ENCODE measurements at regions not wholly inside any gene's neighbourhood (a gene's known extent, or its start where the extent isn't known, plus 50 kb on each side); places are given as distances from the start of the nearest gene placed in this dataset.
A peak's percentile ranks its signal among the peaks of the same experiment; 100 is the strongest.
"Not testable (repeated sequence)": the region's sequence is repeated elsewhere in the genome, so short reads cannot be mapped to it uniquely, and the experiment has no call there.

DNA sequence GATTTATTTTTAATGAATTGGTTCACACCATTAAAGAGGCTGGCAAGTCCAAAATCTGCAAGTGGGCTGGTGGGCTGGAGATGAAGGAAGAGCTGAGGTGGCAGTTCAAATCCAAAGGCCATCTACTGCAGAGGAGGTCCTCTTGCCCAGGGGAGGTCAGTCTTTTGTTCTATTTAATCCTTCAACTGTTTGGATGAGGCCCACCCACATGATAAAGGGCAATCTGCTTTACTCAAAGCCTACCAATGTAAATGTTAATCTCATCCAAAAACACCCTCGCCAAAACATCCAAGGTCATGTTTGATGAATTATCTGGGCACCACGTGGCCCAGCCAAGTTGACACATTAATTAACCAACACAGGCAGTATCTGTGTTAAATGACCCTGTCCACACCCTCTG is 99.0 kb downstream of the RRAGC start:
- DNase-seq (ENCODE audit: extremely low read depth, low read depth, low spot score): no peak

DNA sequence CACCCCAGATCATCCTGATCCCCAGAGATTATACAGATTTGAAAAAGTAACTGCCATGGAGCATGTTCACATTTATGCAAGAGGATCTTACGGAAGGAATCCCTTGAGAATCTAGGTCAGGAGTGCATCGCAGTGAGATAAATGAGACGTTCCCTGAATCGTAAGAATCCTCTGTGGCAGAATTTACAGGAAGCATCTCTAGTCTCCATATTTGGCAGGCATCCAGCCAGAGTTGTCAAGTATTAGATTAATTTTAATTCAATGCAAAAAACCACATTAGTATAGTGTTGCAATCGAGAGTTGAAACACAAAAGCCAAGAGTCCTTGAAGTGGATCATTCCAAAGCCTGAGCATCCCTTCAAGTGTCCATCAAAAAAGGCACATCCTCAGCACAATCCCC is 100.8 kb downstream of the RRAGC start:
- no peak for DNase-seq (ENCODE audit: extremely low read depth, low read depth, low spot score)

DNA sequence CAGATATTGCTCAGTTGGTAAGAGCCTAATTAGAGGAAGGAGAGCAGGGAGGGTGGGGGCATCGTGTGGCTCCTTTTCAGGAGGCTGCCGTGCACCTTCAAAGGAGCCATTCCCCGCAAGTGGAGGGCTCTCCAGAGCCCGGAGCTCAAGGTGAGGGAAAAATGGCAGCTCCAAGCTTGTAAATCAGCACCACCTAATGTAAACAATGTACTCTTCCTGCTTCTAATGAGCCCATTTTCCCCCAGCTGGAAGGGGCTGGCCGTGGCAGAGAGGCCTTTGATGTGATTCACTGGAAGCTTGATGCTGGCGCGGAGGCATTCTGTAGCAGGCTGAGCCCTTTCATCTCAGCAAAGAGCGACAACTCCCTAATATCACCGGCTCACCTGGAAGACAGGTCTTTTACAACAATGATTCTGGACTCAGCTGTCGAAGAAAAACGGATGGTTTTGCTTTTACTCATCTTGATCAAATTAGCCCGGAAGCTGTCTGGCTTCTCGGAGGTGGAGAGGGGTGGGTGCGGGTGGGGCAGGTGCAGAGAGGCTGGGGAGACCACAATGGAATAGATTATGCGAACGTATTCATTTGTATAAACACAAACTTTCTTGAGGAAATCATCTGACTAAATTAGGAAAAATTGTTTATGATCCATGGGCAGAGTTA is 112.5 kb downstream of the RRAGC start:
- DNase-seq (ENCODE audit: extremely low read depth, low read depth, low spot score): no peak

DNA sequence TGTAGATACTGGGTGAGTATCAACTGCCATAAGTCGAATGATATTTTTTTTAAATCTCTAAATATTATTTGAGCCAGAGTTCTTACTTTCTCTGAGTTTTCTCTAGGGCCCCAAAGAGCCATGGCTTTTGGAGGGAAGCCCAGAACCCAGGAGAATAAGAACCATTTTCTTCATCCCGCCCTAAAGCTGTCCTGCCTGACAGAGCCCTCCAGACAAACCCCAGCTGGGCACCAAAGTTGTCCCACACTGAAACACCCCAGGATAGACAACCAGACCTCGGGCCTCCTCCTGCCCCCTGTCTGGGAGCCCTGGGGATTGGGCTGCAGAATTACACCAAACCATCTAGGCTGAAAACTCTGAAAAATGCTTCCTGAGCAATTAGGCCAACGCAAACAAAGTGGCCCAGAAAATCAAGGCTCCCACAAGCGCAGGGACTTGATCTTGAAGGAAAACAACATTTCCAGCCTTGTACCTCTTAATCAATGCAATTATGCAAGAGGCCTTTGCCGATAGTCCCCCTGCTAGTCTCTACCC is 113.1 kb downstream of the RRAGC start:
- no peak for DNase-seq (ENCODE audit: extremely low read depth, low read depth, low spot score)

DNA sequence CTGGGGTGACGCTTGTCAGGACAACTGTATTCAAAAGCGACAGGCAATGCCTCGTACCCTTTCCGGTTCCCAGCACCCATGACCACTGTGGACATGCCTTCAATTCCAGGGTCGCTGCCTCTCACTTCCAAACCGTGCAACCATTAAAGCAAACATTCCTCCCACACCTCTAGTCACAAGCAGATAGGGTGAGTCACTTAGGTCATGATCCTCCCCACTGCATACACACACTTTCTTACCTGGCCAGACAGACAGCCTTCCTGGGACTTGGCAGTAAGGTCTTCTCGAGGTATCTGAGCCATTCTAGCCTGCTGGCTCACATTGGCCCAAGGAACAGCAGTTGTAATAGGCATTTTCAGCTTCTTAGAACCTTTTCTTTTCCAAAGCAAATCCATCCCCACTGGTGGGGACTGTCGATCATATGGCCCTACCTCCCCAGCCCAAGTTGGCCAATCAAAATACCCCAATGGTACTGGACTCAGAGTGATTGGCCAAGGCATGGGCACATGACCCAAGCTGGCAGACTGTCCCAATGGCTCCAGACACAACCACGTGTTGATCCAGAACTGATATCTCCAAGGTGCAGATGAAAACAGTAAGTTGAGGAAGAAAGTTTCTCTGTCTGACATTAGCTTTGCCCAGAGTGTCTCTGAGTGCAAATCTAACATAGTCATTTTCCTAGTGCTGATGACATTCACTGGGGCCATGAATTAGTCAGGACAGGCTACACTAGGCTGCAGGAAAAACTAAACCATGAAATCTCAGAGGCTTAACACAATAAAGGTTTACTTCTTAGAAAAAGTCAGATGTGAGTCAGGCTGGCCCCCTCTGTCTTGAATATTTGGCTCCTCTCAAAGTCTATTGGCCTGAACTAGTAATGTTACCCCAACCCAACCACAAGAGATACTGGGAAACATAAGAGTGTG is 113.8 kb downstream of the RRAGC start:
- no peak for DNase-seq (ENCODE audit: extremely low read depth, low read depth, low spot score)

DNA sequence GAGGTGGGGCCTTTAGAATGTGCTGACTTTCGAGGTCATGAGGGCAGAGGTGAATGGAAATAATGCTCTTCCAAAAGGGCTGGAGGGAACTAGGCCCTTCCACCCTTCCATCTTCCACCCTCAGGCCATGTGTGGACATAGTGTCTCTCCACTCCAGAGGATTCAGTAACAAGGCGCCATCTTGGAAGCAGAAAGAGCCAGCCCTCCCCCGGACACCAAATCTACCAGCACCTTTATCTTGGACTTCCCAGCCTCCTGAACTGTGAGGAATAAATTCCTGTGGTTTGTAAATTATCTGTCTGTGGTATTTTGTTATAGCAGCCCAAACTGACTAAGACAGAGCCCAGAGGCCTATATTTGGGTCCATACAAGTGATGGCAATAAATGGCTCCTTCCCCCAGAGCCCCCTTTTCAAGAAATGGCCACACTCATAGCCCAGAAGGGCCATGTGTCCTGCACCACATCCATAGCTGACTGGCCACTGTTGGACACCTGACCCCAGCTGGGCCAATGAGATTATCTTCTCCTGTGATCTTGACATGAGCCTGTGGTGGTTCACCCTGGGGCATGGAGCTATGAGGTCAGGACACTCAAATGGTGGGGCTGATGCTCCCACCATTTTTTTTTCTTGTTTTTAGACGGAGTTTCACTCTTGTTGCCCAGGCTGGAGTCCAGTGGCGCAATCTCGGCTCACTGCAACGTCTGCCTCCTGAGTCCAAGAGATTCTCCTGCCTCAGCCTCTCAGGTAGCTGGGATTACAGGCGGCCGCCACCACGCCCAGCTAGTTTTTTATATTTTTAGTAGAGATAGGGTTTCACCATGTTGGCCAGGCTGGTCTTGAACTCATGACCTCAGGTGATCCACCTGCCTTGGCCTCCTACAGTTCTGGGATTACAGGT is 114.9 kb downstream of the RRAGC start:
- no peak for DNase-seq (ENCODE audit: extremely low read depth, low read depth, low spot score)

DNA sequence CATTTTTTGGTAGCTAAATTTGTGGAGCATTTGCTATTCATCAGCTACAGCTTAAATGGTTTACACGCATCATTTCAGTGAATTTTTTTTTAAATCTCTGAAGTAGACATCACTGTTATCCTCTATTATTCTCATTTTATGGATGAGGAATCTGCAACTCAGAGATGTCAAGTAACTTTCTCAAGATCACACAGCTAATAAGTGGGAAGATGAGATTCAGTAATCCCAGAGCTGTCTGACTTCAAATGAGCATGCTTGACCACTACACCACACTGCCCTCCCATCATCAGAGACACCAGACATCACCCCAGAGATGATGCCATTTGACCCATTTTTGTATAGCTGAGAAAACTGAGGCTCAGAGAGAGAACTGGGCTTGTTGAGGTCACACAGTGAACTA is 116.4 kb downstream of the RRAGC start:
- no peak for DNase-seq (ENCODE audit: extremely low read depth, low read depth, low spot score)

DNA sequence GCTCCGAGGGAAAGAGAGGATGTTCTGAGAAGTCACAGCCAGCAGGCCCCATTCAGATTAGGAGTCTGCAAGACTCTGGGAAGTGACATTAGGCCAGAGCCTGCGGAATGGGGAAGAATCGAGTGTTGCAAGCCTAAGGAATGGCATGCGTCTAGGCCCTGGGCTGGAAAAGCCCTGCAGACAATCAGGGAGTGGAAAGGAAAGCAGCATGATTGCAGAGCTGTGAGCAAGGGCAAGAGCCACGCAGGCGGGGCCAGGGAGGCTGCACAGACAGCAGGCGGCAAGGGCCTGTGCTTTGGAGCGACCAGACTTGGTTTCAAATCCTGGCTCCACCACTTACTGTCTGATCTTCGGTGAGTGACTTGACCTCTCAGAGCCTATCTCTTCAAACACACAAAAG is 118.2 kb downstream of the RRAGC start:
- no peak for DNase-seq (ENCODE audit: extremely low read depth, low read depth, low spot score)

DNA sequence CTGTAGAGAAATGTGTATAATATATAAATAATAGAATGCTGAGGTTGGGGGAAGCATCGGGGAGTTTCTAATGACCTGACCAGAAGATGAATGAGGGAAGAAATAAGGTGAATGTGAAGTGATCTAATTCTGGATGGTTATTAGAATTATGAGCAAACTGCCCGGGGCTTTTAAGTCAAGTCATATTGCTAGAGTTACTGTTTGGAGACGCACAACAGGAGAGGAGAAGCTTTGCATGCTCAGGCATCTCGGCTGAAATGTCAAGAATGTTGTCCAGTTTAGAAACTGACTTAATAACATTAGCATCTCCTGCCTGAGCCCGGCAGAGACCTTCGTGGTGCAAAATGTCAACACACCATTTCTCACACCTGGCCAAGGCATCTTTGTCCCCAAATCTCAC is 119.1 kb downstream of the RRAGC start:
- DNase-seq (ENCODE audit: extremely low read depth, low read depth, low spot score): no peak

DNA sequence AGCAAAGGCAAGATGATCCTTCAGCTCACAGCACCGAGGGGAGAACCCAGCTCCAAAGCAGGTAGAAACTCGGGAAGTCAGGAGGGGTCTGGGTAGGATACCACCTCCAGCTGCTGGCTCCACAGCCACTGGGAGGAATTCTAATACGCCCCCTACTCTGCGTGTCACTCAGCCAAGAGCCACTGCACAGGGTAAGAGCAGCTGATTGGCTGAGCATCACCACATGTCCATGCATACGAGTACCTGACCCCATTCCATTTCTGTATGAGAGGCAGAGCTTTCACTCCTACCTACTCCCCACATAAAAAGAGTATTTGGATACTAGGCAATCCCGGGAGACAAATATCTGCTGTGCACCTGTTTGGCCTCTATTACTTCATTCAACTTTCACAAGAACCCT is 121.4 kb downstream of the RRAGC start:
- no peak for DNase-seq (ENCODE audit: extremely low read depth, low read depth, low spot score)

DNA sequence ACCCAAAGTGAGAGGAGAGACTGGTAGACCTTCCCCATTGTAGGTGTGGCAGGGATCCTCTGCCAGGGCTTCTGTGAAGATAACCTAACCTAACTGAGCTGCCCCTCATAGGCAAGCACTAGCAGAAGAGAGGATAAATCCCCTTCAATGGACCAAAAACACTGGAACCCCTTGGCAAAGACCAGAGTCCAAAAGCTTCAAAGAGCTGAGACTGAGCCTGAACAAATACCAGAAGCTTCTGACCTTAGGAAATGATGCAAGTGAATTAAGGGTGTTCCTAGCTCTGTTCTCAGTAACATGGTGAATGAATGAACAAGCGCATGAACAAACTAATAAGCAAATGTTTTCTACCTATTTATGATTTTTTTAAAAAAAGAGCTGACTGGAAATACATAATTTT is 123.2 kb downstream of the RRAGC start:
- no peak for DNase-seq (ENCODE audit: extremely low read depth, low read depth, low spot score)

DNA sequence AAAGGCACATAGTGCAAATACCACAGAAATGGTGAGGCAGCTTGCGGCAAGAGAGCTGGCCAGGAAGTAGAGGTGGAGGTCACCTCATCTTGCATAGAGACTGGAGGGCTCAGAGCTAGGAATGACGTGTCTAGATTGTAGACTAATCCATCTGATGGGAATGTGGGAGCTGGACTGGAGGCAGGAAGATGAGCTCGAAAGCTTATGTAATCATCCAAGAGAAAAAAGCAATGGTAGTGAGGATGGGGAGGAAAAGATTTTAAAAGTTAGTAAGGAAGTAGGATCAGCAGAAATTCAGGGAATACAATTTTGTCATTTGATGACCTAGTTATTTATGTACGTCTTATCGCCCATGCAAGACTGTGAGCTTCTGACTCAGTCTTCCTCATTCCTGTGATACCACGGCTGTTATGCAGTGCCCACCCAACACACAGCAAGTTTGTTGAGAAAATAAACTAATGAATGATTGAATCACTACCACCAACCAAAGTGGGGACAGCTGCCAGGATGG is 123.9 kb downstream of the RRAGC start:
- no peak for DNase-seq (ENCODE audit: extremely low read depth, low read depth, low spot score)

DNA sequence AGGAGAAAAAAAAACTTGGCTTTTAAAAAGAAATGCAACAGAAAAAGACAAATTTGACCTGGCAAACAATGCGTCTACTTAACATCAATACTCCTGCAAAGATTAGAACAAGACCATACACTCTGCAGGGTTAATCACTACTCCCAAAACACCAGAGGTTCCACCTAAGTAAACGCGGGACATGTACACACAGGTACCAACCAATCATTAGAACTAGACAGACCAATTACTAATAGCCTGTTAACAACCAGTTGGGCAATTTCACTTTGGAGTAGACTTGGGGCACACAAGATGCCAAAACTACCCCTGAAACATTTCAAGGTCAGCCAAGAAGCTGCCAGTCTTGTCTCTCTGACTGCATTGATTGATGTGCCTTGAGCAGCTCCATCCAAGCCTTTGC is 125.8 kb downstream of the RRAGC start:
- no peak for DNase-seq (ENCODE audit: extremely low read depth, low read depth, low spot score)

DNA sequence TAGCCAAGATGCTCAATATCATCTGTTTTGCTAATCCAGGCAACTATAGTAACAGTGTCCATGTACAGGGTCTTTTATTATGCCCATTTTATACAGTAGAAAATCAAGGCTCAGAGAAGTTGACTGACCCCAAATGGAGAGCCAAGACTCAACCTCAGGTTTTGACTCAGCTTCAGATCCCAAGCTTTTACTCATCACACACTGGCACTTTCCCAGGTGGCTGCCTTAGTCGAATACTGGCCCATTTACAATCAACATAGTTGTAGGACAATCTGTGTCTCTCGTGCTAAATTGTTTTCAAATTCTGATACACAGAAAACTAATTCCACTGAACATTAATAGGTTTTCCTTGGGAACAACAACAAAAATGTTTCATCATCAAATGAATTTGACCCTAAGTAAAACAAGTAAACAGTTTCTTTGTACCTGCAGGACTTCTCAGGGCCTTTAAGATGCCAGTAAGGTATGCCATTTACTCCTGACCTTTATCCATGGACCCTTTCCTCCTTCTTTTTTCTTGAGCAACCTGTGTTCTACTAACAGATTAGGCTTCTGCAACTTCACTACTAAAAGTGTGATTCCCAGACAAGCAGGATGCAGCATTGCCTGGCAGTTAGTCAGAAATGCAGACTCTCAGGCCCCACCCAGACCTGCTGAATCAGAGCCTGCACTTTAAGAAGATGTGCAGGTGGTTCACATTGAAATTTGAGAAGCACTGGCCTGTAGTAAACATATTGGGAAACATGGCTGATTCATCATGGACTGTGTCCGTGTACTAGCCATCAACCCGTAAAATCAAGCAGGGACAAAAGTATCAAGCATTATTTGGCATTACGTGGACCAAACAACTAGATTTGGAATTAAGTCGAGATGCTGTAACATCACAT is 128.8 kb downstream of the RRAGC start:
- DNase-seq (ENCODE audit: extremely low read depth, low read depth, low spot score): no peak

DNA sequence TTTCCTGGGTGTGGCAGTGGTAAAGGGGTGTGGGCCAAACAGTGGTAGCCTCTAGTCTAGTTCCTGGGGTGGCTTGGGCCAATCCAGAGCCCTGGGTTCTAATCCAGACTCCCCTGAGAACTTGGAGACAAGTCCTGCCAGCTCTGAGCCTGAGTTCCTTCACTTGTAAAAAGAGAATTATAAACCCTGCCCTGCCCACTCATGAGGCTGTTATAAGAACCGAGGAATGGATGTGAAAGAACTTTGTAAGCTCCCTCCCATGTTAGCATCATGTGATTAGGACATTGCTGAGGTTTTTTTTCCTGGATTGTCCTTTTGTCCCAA is 131.0 kb downstream of the RRAGC start:
- no peak for DNase-seq (ENCODE audit: extremely low read depth, low read depth, low spot score)

DNA sequence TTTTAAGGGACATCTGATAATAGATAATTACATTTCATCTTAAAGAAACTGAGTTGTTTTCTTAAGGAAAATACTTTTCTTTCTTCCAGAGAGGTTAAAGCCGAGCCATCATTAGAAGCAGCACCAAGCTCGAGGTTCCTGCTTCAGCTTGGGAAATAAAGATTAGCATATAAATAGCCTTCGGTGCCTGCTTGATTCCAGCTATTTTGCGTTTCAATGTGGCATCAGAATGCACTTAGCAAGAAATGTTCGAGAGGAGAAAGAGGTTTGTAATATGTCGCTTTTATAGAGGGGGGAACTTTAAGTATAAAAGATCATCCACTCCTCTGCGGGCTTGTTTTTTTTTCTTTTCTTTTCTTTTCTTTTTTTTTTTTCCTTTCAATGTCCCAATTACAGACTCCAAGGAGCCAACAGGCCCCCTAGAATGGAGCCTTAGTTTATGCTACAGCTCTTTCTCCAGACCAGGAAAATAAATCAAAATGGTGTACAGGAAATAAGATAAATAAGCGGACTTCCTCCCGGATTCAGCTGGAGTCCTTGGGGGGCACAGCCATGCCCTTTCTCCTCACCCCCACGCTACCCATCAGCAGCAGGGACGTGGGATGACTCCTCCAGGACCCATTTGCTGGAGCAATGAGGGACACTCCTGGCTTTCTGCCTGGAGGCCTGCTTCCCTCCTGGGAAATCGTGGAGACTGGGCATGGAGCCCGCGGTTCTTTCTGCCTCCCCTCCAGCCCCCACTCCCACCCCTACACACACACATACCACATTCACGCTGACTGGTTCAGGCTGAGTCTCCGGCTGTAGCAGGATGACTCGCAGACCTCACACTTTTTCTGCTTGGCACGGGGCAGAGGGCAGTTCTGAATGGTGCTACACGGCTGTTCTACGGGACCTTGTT is 131.6 kb downstream of the RRAGC start:
- DNase-seq (ENCODE audit: extremely low read depth, low read depth, low spot score): peak; percentile 80

DNA sequence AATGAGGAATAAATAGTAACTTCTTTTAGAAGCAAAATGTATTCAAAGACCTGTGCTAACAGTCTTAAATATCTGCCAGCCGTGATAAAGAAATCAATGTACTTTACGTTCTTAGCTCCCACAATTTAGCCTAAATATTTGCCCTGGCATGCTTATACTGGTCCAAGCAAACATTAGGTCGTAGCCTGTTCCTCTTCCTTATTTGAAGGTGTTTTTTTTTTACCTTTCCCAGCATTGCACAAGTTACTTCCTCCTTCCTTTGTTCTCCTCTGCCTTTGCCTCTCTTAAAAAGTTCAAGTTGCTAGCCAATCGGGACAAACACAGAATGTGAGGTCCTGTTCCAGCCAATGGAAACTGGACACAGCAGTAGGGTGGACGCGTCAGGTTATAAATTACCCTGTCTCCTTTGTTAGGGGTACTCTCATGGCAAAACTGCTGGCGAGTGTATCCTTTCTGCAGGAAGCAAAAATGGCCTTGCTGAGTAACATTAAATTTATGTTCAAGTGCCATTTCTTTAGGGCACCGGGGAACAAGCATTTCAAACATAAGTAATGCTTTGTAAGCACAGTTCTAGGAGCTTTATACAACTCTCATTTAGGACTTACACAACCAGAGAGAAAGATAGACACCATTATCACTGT is 134.1 kb downstream of the RRAGC start:
- DNase-seq (ENCODE audit: extremely low read depth, low read depth, low spot score): not testable (repeated sequence)
